ENCODE measurements at regions not wholly inside any gene's neighbourhood (a gene's known extent, or its start where the extent isn't known, plus 50 kb on each side); places are given as distances from the start of the nearest gene placed in this dataset.

GRCh38 chr11:25941353-25941752, 390.6 kb upstream of the ANO3 start:
- Histone ChIP-seq H4K91ac (ENCODE audit: low read depth, low read length, poor library complexity) (no peak overlapping the region), H3K4ac (ENCODE audit: low read length) (no peak overlapping the region), H3K18ac (ENCODE audit: low read length) (no peak overlapping the region), H2BK5ac (ENCODE audit: low read length) (no peak overlapping the region), H2AFZ (ENCODE audit: low read length) (no peak overlapping the region), H3K9me3 (replicated peaks in 1 of 2; ENCODE audit: control insufficient read depth in 2 of 2, insufficient read depth in 1 of 2, low read depth in 1 of 2, low read length in 2 of 2) (no peaks in the 10 kb centered on the region), H3K23ac (ENCODE audit: low read depth, low read length, poor library complexity) (no peak overlapping the region), H3K4me1 (ENCODE audit: control insufficient read depth in 2 of 2, insufficient read depth in 1 of 2, low read depth in 1 of 2, low read length in 2 of 2) (peaks cover 0 to 6% of the 10 kb centered on the region in 2 donors), H2BK12ac (ENCODE audit: low read length) (no peak overlapping the region), H2BK120ac (ENCODE audit: low read depth, low read length) (no peak overlapping the region), H2BK15ac (ENCODE audit: low read length) (no peak overlapping the region), H2AK5ac (ENCODE audit: low read depth, low read length) (no peak overlapping the region), H3K9ac (ENCODE audit: low read depth, low read length, poor library complexity) (no peak overlapping the region), H4K8ac (ENCODE audit: low read depth, low read length) (no peak overlapping the region), H3K36me3 (replicated peaks in 1 of 2; ENCODE audit: control insufficient read depth in 2 of 2, insufficient read depth in 2 of 2, low read length in 2 of 2) (no peaks in the 10 kb centered on the region), H3K27me3 (ENCODE audit: control insufficient read depth in 3 of 3, insufficient read depth in 3 of 3, low read depth in 1 of 3, low read length in 3 of 3) (no peaks in the 10 kb centered on the region), H3K79me1 (ENCODE audit: low read depth, low read length) (no peaks in the 10 kb centered on the region), H3K14ac (ENCODE audit: low read length) (no peak overlapping the region), H3K27ac (replicated peaks; ENCODE audit: low read length) (no peak overlapping the region), H3K4me3 (ENCODE audit: low read length in 2 of 2) (no peak overlapping the region), H3K4me2 (ENCODE audit: insufficient read depth, low read length, poor library complexity, severe bottlenecking) (no peak overlapping the region)
- DNase-seq (ENCODE audit: low spot score): no peak
- no CpG with 5 or more reads among the region's 1 CpG for WGBS, 2 donors (ENCODE audit: extremely low coverage in 2 of 2, insufficient read length in 2 of 2, insufficient replicate concordance in 1 of 2)

DNA sequence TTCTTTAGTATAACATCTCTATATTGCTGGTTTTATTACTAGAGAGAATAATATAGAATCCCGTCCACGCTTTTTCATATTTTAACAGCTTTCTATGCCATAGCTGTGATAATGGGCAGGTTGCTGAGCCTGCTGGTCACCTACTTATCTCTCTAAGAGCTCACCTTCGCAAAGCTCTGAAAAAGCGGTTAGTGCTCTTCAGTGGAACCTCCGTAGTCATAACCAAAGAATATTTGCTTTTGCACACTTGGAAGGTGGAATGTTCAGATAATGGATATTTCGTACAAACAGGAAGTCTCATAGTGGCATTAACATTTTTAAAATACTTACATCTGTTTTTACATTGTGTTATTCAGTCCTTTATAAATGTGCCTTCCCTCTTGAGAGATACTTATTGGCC, 388.9 kb upstream of the ANO3 start:
- H2AK5ac ChIP-seq (ENCODE audit: low read depth, low read length): no peak overlapping the region
- no peak overlapping the region for H2BK12ac ChIP-seq (ENCODE audit: low read length)
- H3K9ac ChIP-seq (ENCODE audit: low read depth, low read length, poor library complexity): no peak overlapping the region
- H2BK120ac ChIP-seq (ENCODE audit: low read depth, low read length): no peak overlapping the region
- no peak overlapping the region for H2BK15ac ChIP-seq (ENCODE audit: low read length)
- H3K4me2 ChIP-seq (ENCODE audit: insufficient read depth, low read length, poor library complexity, severe bottlenecking): no peak overlapping the region
- H3K27ac ChIP-seq (replicated peaks; ENCODE audit: low read length): no peak overlapping the region
- no peak overlapping the region for H3K23ac ChIP-seq (ENCODE audit: low read depth, low read length, poor library complexity)
- H3K27me3 ChIP-seq (ENCODE audit: control insufficient read depth in 3 of 3, insufficient read depth in 3 of 3, low read depth in 1 of 3, low read length in 3 of 3): no peaks in the 10 kb centered on the region
- no peaks in the 10 kb centered on the region for H3K79me1 ChIP-seq (ENCODE audit: low read depth, low read length)
- no peaks in the 10 kb centered on the region for H3K9me3 ChIP-seq (replicated peaks in 1 of 2; ENCODE audit: control insufficient read depth in 2 of 2, insufficient read depth in 1 of 2, low read depth in 1 of 2, low read length in 2 of 2)
- no peak overlapping the region for H4K91ac ChIP-seq (ENCODE audit: low read depth, low read length, poor library complexity)
- H3K14ac ChIP-seq (ENCODE audit: low read length): no peak overlapping the region
- H3K36me3 ChIP-seq (replicated peaks in 1 of 2; ENCODE audit: control insufficient read depth in 2 of 2, insufficient read depth in 2 of 2, low read length in 2 of 2): no peaks in the 10 kb centered on the region
- DNase-seq (ENCODE audit: low spot score): no peak
- WGBS, 2 donors (ENCODE audit: extremely low coverage in 2 of 2, insufficient read length in 2 of 2, insufficient replicate concordance in 1 of 2): no CpG with 5 or more reads among the region's 6 CpGs
- no peak overlapping the region for H4K8ac ChIP-seq (ENCODE audit: low read depth, low read length)
- H2BK5ac ChIP-seq (ENCODE audit: low read length): no peak overlapping the region
- H3K18ac ChIP-seq (ENCODE audit: low read length): no peak overlapping the region
- H3K4ac ChIP-seq (ENCODE audit: low read length): no peak overlapping the region
- H2AFZ ChIP-seq (ENCODE audit: low read length): peak overlapping the region; percentile 63
- no peak overlapping the region for H3K4me3 ChIP-seq (ENCODE audit: low read length in 2 of 2)
- H3K4me1 ChIP-seq (ENCODE audit: control insufficient read depth in 2 of 2, insufficient read depth in 1 of 2, low read depth in 1 of 2, low read length in 2 of 2): peaks cover 0 to 6% of the 10 kb centered on the region in 2 donors

DNA sequence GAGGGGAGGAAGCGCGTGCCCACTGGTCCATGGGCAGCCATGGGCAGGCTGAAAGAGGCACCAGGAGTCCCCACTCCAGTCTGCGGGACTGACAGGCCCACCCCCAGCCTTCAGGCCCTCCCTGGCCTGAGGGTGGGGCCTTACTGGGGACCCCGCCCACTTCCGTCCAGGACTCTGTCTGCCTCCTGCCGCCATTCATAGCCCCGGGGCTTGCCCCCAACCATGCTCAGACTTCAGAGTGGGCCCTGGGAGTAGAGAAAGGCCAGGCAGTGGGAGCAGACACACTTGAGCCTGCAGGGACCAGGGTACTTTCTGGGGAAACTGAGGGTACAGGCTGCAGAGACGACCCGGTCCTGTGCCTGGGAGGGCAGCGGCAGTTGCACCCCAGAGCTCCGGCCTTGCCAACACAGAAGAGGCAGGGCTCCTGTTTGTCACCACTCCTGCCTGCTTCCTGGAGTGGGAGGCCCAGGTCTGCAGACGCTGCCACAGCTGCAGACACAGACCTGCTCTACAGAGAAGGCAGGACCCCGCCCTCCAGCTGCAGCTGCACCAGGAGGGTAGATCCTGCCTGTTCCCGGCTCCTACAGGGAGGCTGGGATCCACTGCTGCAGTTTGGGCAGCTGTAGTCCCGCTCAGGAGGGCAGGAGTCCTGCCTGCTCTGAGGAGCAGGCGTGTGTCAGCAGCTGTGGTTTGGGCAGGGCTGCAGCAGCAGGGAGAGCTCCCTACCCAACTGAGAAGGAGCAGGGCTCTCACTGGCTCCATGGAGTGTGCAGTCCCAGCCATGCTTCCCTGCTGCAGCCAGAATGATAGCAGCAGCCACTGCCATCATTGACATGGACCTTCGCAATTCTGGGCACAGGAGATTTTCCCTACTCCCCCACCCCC, 387.9 kb upstream of the ANO3 start:
- Histone ChIP-seq H3K9me3 (replicated peaks in 1 of 2; ENCODE audit: control insufficient read depth in 2 of 2, insufficient read depth in 1 of 2, low read depth in 1 of 2, low read length in 2 of 2) (no peaks in the 10 kb centered on the region), H2AFZ (ENCODE audit: low read length) (peak overlapping the region; percentile 63), H3K79me1 (ENCODE audit: low read depth, low read length) (no peaks in the 10 kb centered on the region), H2BK5ac (ENCODE audit: low read length) (no peak overlapping the region), H3K4me3 (ENCODE audit: low read length in 2 of 2) (peak overlapping the region in 1 of 2 donors; percentile 53), H3K4ac (ENCODE audit: low read length) (no peak overlapping the region), H3K18ac (ENCODE audit: low read length) (peak overlapping the region; percentile 87), H4K91ac (ENCODE audit: low read depth, low read length, poor library complexity) (no peak overlapping the region), H3K9ac (ENCODE audit: low read depth, low read length, poor library complexity) (no peak overlapping the region), H3K4me1 (ENCODE audit: control insufficient read depth in 2 of 2, insufficient read depth in 1 of 2, low read depth in 1 of 2, low read length in 2 of 2) (peaks cover 0 to 4% of the 10 kb centered on the region in 2 donors), H4K8ac (ENCODE audit: low read depth, low read length) (no peak overlapping the region), H2BK15ac (ENCODE audit: low read length) (peak overlapping the region; percentile 4), H3K14ac (ENCODE audit: low read length) (no peak overlapping the region), H3K36me3 (replicated peaks in 1 of 2; ENCODE audit: control insufficient read depth in 2 of 2, insufficient read depth in 2 of 2, low read length in 2 of 2) (no peaks in the 10 kb centered on the region), H3K4me2 (ENCODE audit: insufficient read depth, low read length, poor library complexity, severe bottlenecking) (no peak overlapping the region), H2BK120ac (ENCODE audit: low read depth, low read length) (peak overlapping the region; percentile 4), H3K27me3 (ENCODE audit: control insufficient read depth in 3 of 3, insufficient read depth in 3 of 3, low read depth in 1 of 3, low read length in 3 of 3) (no peaks in the 10 kb centered on the region), H3K23ac (ENCODE audit: low read depth, low read length, poor library complexity) (no peak overlapping the region), H3K27ac (replicated peaks; ENCODE audit: low read length) (no peak overlapping the region), H2BK12ac (ENCODE audit: low read length) (peak overlapping the region; percentile 93), H2AK5ac (ENCODE audit: low read depth, low read length) (no peak overlapping the region)
- no peak for DNase-seq (ENCODE audit: low spot score)
- WGBS, 2 donors (ENCODE audit: extremely low coverage in 2 of 2, insufficient read length in 2 of 2, insufficient replicate concordance in 1 of 2): no CpG with 5 or more reads among the region's 17 CpGs

DNA sequence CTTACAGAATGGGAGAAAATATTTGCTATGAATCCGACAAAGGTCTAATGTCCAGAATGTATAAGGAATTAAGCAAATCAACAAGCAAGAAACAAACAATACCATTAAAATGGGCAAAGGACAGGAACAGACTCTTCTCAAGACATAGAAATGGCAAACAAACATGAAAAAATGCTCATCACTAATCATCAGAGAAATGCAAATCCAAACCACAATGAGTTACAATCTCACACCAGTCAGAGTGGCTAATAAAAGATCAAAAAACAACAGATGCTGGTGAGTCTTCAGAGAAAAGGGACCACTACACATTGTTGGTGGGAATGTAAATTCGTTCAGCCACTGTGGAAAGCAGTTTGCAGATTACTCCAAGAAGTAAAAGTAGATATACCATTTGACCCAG, 382.0 kb upstream of the ANO3 start:
- no peak overlapping the region for H3K14ac ChIP-seq (ENCODE audit: low read length)
- no peak overlapping the region for H2BK5ac ChIP-seq (ENCODE audit: low read length)
- H3K9ac ChIP-seq (ENCODE audit: low read depth, low read length, poor library complexity): no peak overlapping the region
- no peaks in the 10 kb centered on the region for H3K27me3 ChIP-seq (ENCODE audit: control insufficient read depth in 3 of 3, insufficient read depth in 3 of 3, low read depth in 1 of 3, low read length in 3 of 3)
- H3K4me3 ChIP-seq (ENCODE audit: low read length in 2 of 2): no peak overlapping the region
- H3K27ac ChIP-seq (replicated peaks; ENCODE audit: low read length): no peak overlapping the region
- H3K4me1 ChIP-seq (ENCODE audit: control insufficient read depth in 2 of 2, insufficient read depth in 1 of 2, low read depth in 1 of 2, low read length in 2 of 2): no peaks in the 10 kb centered on the region
- peaks cover 0 to 2% of the 10 kb centered on the region in 2 donors for H3K36me3 ChIP-seq (replicated peaks in 1 of 2; ENCODE audit: control insufficient read depth in 2 of 2, insufficient read depth in 2 of 2, low read length in 2 of 2)
- no peak overlapping the region for H3K23ac ChIP-seq (ENCODE audit: low read depth, low read length, poor library complexity)
- no peak overlapping the region for H3K18ac ChIP-seq (ENCODE audit: low read length)
- no peaks in the 10 kb centered on the region for H3K79me1 ChIP-seq (ENCODE audit: low read depth, low read length)
- no peak overlapping the region for H2BK15ac ChIP-seq (ENCODE audit: low read length)
- H3K4ac ChIP-seq (ENCODE audit: low read length): no peak overlapping the region
- no CpG with 5 or more reads among the region's 2 CpGs for WGBS, 2 donors (ENCODE audit: extremely low coverage in 2 of 2, insufficient read length in 2 of 2, insufficient replicate concordance in 1 of 2)
- H2AK5ac ChIP-seq (ENCODE audit: low read depth, low read length): no peak overlapping the region
- H2BK120ac ChIP-seq (ENCODE audit: low read depth, low read length): no peak overlapping the region
- no peak overlapping the region for H4K91ac ChIP-seq (ENCODE audit: low read depth, low read length, poor library complexity)
- no peak for DNase-seq (ENCODE audit: low spot score)
- peaks cover 0 to 4% of the 10 kb centered on the region in 2 donors for H3K9me3 ChIP-seq (replicated peaks in 1 of 2; ENCODE audit: control insufficient read depth in 2 of 2, insufficient read depth in 1 of 2, low read depth in 1 of 2, low read length in 2 of 2)
- H4K8ac ChIP-seq (ENCODE audit: low read depth, low read length): no peak overlapping the region
- H2BK12ac ChIP-seq (ENCODE audit: low read length): no peak overlapping the region
- H2AFZ ChIP-seq (ENCODE audit: low read length): no peak overlapping the region
- no peak overlapping the region for H3K4me2 ChIP-seq (ENCODE audit: insufficient read depth, low read length, poor library complexity, severe bottlenecking)

Data from neuronal stem cell (in vitro differentiated cells).